H9 (cell line): ENCODE measurements at regions not wholly inside any gene's neighbourhood (a gene's known extent, or its start where the extent isn't known, plus 50 kb on each side); places are given as distances from the start of the nearest gene placed in this dataset.

Experiments used
- DNase-seq: peaks from one replicate; pipeline ENCODE4 v3.0.0-alpha.2; 2017
- H2AFZ ChIP-seq: one replicate; pipeline ENCODE4 v1.6.1; 2013; ENCODE audit warnings: mild to moderate bottlenecking, low read length, control low read depth, moderate library complexity
- H2AK5ac ChIP-seq: 2 replicates; pipeline ENCODE4 v1.6.1; 2013; ENCODE audit warnings: low read length, control low read depth, mixed read lengths; ENCODE audit not compliant: insufficient read length
- H2BK120ac ChIP-seq: one replicate; pipeline ENCODE4 v1.6.1; 2013; ENCODE audit warnings: low read depth, mild to moderate bottlenecking, low read length, control low read depth, inconsistent platforms; ENCODE audit not compliant: poor library complexity, severe bottlenecking
- H2BK12ac ChIP-seq: 2 replicates; pipeline ENCODE4 v1.6.1; 2013; ENCODE audit warnings: low read length, control low read depth, mixed read lengths, low read depth; ENCODE audit not compliant: insufficient read length
- H2BK15ac ChIP-seq: 2 replicates; pipeline ENCODE4 v1.6.1; 2013; ENCODE audit warnings: low read depth, low read length, control low read depth
- H2BK20ac ChIP-seq: one replicate; pipeline ENCODE4 v1.6.1; 2013; ENCODE audit warnings: low read depth, mild to moderate bottlenecking, low read length, control low read depth, inconsistent platforms; ENCODE audit not compliant: poor library complexity, severe bottlenecking
- H2BK5ac ChIP-seq: 2 replicates; pipeline ENCODE4 v1.6.1; 2013; ENCODE audit warnings: low read length, control low read depth, mixed read lengths; ENCODE audit not compliant: insufficient read length
- H3K14ac ChIP-seq: 2 replicates; pipeline ENCODE4 v1.6.1; 2013; ENCODE audit warnings: low read length, control low read depth; ENCODE audit not compliant: insufficient read depth
- H3K18ac ChIP-seq: 2 replicates; pipeline ENCODE4 v1.6.1; 2013; ENCODE audit warnings: low read depth, mild to moderate bottlenecking, mixed read lengths, low read length, control low read depth; ENCODE audit not compliant: insufficient read length
- H3K23ac ChIP-seq: 2 replicates; pipeline ENCODE4 v1.6.1; 2013; ENCODE audit warnings: low read length, control low read depth, mixed read lengths, low read depth; ENCODE audit not compliant: insufficient read length
- H3K23me2 ChIP-seq: 2 replicates; pipeline ENCODE4 v1.6.1; 2013; ENCODE audit warnings: low read depth, mild to moderate bottlenecking, mixed read lengths, low read length, control low read depth; ENCODE audit not compliant: insufficient read length, poor library complexity, severe bottlenecking
- H3K27ac ChIP-seq: 2 replicates; pipeline ENCODE4 v1.5.1; 2013; ENCODE audit warnings: low read length, control low read depth, mixed read lengths, low read depth; ENCODE audit not compliant: insufficient read length
- H3K27me3 ChIP-seq: 2 replicates; pipeline ENCODE4 v1.6.1; 2013; ENCODE audit warnings: low read length, control low read depth, inconsistent platforms; ENCODE audit not compliant: insufficient read depth
- H3K4ac ChIP-seq: 2 replicates; pipeline ENCODE4 v1.6.1; 2013; ENCODE audit warnings: low read depth, mild to moderate bottlenecking, control low read depth, inconsistent platforms, low read length, moderate library complexity
- H3K4me1 ChIP-seq: 2 replicates; pipeline ENCODE4 v1.6.1; 2013; ENCODE audit warnings: low read length, control low read depth, inconsistent platforms; ENCODE audit not compliant: insufficient read depth
- H3K4me2 ChIP-seq: 2 replicates; pipeline ENCODE4 v1.6.1; 2013; ENCODE audit warnings: low read length, control low read depth, mixed read lengths; ENCODE audit not compliant: insufficient read length, insufficient read depth
- H3K56ac ChIP-seq: 2 replicates; pipeline ENCODE4 v1.6.1; 2013; ENCODE audit warnings: low read depth, mild to moderate bottlenecking, mixed read lengths, low read length, control low read depth; ENCODE audit not compliant: insufficient read length
- H3K79me1 ChIP-seq: 2 replicates; pipeline ENCODE4 v1.6.1; 2013; ENCODE audit warnings: low read depth, mild to moderate bottlenecking, moderate library complexity, low read length, control low read depth, inconsistent platforms; ENCODE audit not compliant: insufficient read depth, poor library complexity, severe bottlenecking
- H3K79me2 ChIP-seq: 2 replicates; pipeline ENCODE4 v1.6.1; 2013; ENCODE audit warnings: low read length, control low read depth, inconsistent platforms; ENCODE audit not compliant: insufficient read depth
- H3K9ac ChIP-seq: 2 replicates; pipeline ENCODE4 v1.6.1; 2013; ENCODE audit warnings: low read length, control low read depth, mixed read lengths; ENCODE audit not compliant: insufficient read length; ENCODE audit errors: extremely low read depth
- H3K9me3 ChIP-seq: one replicate; pipeline ENCODE4 v1.6.1; 2013; ENCODE audit warnings: low read depth, low read length, inconsistent platforms; ENCODE audit not compliant: control insufficient read depth
- H3T11ph ChIP-seq: one replicate; pipeline ENCODE4 v1.6.1; 2013; ENCODE audit warnings: mild to moderate bottlenecking, low read length, control low read depth, inconsistent platforms
- H4K20me1 ChIP-seq: one replicate; pipeline ENCODE4 v1.6.1; 2013; ENCODE audit not compliant: control insufficient read depth, insufficient read length, insufficient read depth
- H4K5ac ChIP-seq: 2 replicates; pipeline ENCODE4 v1.6.1; 2013; ENCODE audit warnings: low read depth, mild to moderate bottlenecking, mixed read lengths, low read length, control low read depth; ENCODE audit not compliant: insufficient read length
- H4K8ac ChIP-seq: replicated peaks from 2 replicates; pipeline ENCODE4 v1.6.1; 2013; ENCODE audit warnings: low read length, control low read depth, mixed read lengths, low read depth; ENCODE audit not compliant: insufficient read length
- H4K91ac ChIP-seq: 2 replicates; pipeline ENCODE4 v1.6.1; 2013; ENCODE audit warnings: low read depth, mild to moderate bottlenecking, moderate library complexity, mixed read lengths, low read length, control low read depth; ENCODE audit not compliant: insufficient read length
- H3K27ac Mint-ChIP-seq, 3 experiments: 2 replicates in 2 of 3; 3 replicates in 1 of 3; pipeline ENCODE4 v1.8.0; 2020 to 2021; ENCODE audit warnings: mixed read lengths in 3 of 3, mild to moderate bottlenecking in 1 of 3, moderate library complexity in 1 of 3
- H3K27me3 Mint-ChIP-seq: 2 replicates; pipeline ENCODE4 v1.8.0; 2021; ENCODE audit warnings: low read depth, mild to moderate bottlenecking, moderate library complexity, mixed read lengths
- H3K36me3 Mint-ChIP-seq, 3 experiments: 2 replicates in 2 of 3; 3 replicates in 1 of 3; pipeline ENCODE4 v1.8.0; 2020 to 2021; ENCODE audit warnings: low read depth in 3 of 3, mixed read lengths in 3 of 3; ENCODE audit not compliant: insufficient read depth in 1 of 3
- H3K4me1 Mint-ChIP-seq, 2 experiments: 2 replicates each; pipeline ENCODE4 v1.8.0; 2020; ENCODE audit warnings: mixed read lengths in 2 of 2
- H3K4me3 Mint-ChIP-seq, 2 experiments: 2 replicates in 1 of 2; 3 replicates in 1 of 2; pipeline ENCODE4 v1.8.0; 2020 to 2021; ENCODE audit warnings: mild to moderate bottlenecking in 2 of 2, mixed read lengths in 2 of 2, moderate library complexity in 1 of 2
- H3K9me3 Mint-ChIP-seq, 2 experiments: 2 replicates in 1 of 2; 3 replicates in 1 of 2; pipeline ENCODE4 v1.8.0; 2020; ENCODE audit warnings: mild to moderate bottlenecking in 2 of 2, mixed read lengths in 2 of 2, moderate library complexity in 1 of 2
- CTCF ChIP-seq: fragments of 200-600 bp; sonication (generic); conservative IDR thresholded peaks from 3 replicates; pipeline ENCODE4 v1.8.0; 2021; ENCODE audit warnings: antibody characterized with exemption, mild to moderate bottlenecking
- WGBS: extraction: QIAGEN DNeasy Blood & Tissue Kit; methylation state at CpG from one replicate; pipeline ENCODE4 v1.1.7; 2013; ENCODE audit warnings: missing lambda C conversion rate, low lambda C conversion rate, mixed read lengths; ENCODE audit not compliant: insufficient read length; ENCODE audit errors: extremely low coverage; 5-methylcytosine and 5-hydroxymethylcytosine counted together

GRCh38 chr1:239784896-239785295, 306.8 kb upstream of the FMN2 start:
- H3K27me3 Mint-ChIP-seq, result no peaks in the 10 kb centered on the region
- H3K4me1 Mint-ChIP-seq, result peaks cover 6 to 7% of the 10 kb centered on the region in 2 experiments
- no peak overlapping the region; a peak in 1 of 7 replicates for H3K27ac Mint-ChIP-seq

More at GRCh38 chr1:239784896-239785295, 306.8 kb upstream of the FMN2 start:
- Mint-ChIP-seq H3K9me3 (no peaks in the 10 kb centered on the region; a peak in 1 of 5 replicates), H3K36me3 (peaks cover 0 to 4% (median 4%) of the 10 kb centered on the region in 3 experiments; a peak in 3 of 7 replicates), H3K4me3 (no peak overlapping the region)
- Histone ChIP-seq H3K56ac (no peak overlapping the region), H3K9me3 (no peaks in the 10 kb centered on the region), H4K8ac (no peak overlapping the region), H3K79me2 (no peaks in the 10 kb centered on the region), H3T11ph (no peak overlapping the region), H3K4ac (no peak overlapping the region), H2AK5ac (no peak overlapping the region), H3K23me2 (no peaks in the 10 kb centered on the region), H3K4me1 (no peaks in the 10 kb centered on the region), H2BK15ac (no peak overlapping the region), H3K27ac (no peak overlapping the region), H2BK12ac (no peak overlapping the region), H2AFZ (no peak overlapping the region), H3K27me3 (no peaks in the 10 kb centered on the region), H2BK120ac (no peak overlapping the region), H2BK5ac (no peak overlapping the region), H3K9ac (no peak overlapping the region), H3K14ac (no peak overlapping the region), H4K5ac (no peak overlapping the region), H3K4me2 (no peak overlapping the region), H4K20me1 (no peaks in the 10 kb centered on the region), H3K23ac (no peak overlapping the region), H2BK20ac (no peak overlapping the region), H3K18ac (no peak overlapping the region), H4K91ac (no peak overlapping the region), H3K79me1 (no peaks in the 10 kb centered on the region)
- WGBS, result no CpG with 5 or more reads among the region's 3 CpGs
- TF ChIP-seq CTCF, result no peak
- no peak for DNase-seq
